NT2/D1 (cell line): ENCODE measurements at regions not wholly inside any gene's neighbourhood (a gene's known extent, or its start where the extent isn't known, plus 50 kb on each side); places are given as distances from the start of the nearest gene placed in this dataset.

Experiments used
- SUZ12 ChIP-seq: IDR thresholded peaks from 2 replicates; pipeline ENCODE4 v1.6.1; 2011; ENCODE audit not compliant: insufficient read length, insufficient read depth; ENCODE audit errors: extremely low read depth
- YY1 ChIP-seq: IDR thresholded peaks from 2 replicates; pipeline ENCODE4 v1.6.1; 2011; ENCODE audit not compliant: insufficient read length, insufficient read depth

GRCh38 chr7:46723003-46723402, 801.9 kb upstream of the IGFBP3 start:
- TF ChIP-seq YY1 (no peak), SUZ12 (no peak)
